Endothelial cell of umbilical vein (primary cell): ENCODE measurements at regions not wholly inside any gene's neighbourhood (a gene's known extent, or its start where the extent isn't known, plus 50 kb on each side); places are given as distances from the start of the nearest gene placed in this dataset.

Experiments
- BruUV-seq: library from RNA; stranded (reverse); fragments of 400-500 nt; replicated peaks from 2 replicates; lab custom pipeline; 2021; lab: Mats Ljungman, UMichigan
- CTCF ChIA-PET: fragments of 300-600, 350-600 bp; sonication (Branson Sonifier 250); formaldehyde crosslinking; loops from one replicate; lab custom pipeline; 2021; ENCODE audit warnings: antibody characterized with exemption, inconsistent platforms; lab: Charles Lee
- POLR2A ChIA-PET: fragments of 300-600, 350-600 bp; sonication (Branson Sonifier 250); formaldehyde crosslinking; loops from one replicate; lab custom pipeline; 2021; ENCODE audit warnings: antibody characterized with exemption, inconsistent platforms; lab: Charles Lee
- DNase-seq: peaks from one replicate; pipeline ENCODE4 v3.0.0-alpha.2; 2011; ENCODE audit warnings: low read depth, low spot score
- FAIRE-seq: peaks from 2 replicates; lab custom pipeline; 2011; peaks lifted over from hg19 to GRCh38; lab: Jason Lieb, UNC
- H2AFZ ChIP-seq: 2 replicates; pipeline ENCODE4 v1.6.0; 2012; ENCODE audit warnings: low read depth, low read length, control low read depth, inconsistent platforms
- H3K27ac ChIP-seq: 2 replicates; pipeline ENCODE4 v1.5.1; 2011; ENCODE audit warnings: low read depth, mild to moderate bottlenecking, control low read depth, low read length, moderate library complexity; ENCODE audit not compliant: insufficient read depth
- H3K27me3 ChIP-seq, 2 experiments: 2 replicates each; pipeline versions ENCODE4 v1.6.0 to v1.6.1; 2011; ENCODE audit warnings: low read length in 2 of 2, mixed read lengths in 1 of 2; ENCODE audit not compliant: control insufficient read depth in 2 of 2, insufficient read depth in 2 of 2
- H3K36me3 ChIP-seq, 2 experiments: 2 replicates in 1 of 2; 3 replicates in 1 of 2; pipeline ENCODE4 v1.5.1; 2011; ENCODE audit warnings: low read length in 2 of 2, mild to moderate bottlenecking in 1 of 2, moderate library complexity in 1 of 2; ENCODE audit not compliant: control insufficient read depth in 2 of 2, insufficient read depth in 2 of 2; ENCODE audit errors: extremely low read depth in 1 of 2
- H3K4me1 ChIP-seq: 3 replicates; pipeline ENCODE4 v1.5.1; 2011; ENCODE audit warnings: mild to moderate bottlenecking, low read length; ENCODE audit not compliant: control insufficient read depth, insufficient read depth; ENCODE audit errors: extremely low read depth
- H3K4me2 ChIP-seq: 2 replicates; pipeline ENCODE4 v1.6.1; 2011; ENCODE audit warnings: low read length, control low read depth, mixed read lengths; ENCODE audit not compliant: insufficient read depth
- H3K4me3 ChIP-seq, 3 experiments: fragments of 200-600 bp in 1 of 3; sonication (generic), shearing (Covaris generic) in 1 of 3; replicated peaks in 1 of 3; 2 replicates each; pipeline ENCODE4 v1.5.1; 2011 to 2016; ENCODE audit warnings: control low read depth in 3 of 3, low read length in 3 of 3, mild to moderate bottlenecking in 2 of 3, inconsistent platforms in 1 of 3, low read depth in 1 of 3, moderate library complexity in 1 of 3; ENCODE audit not compliant: insufficient read depth in 1 of 3
- H3K79me2 ChIP-seq: 2 replicates; pipeline ENCODE4 v1.6.0; 2012; ENCODE audit warnings: low read length, inconsistent platforms; ENCODE audit not compliant: control insufficient read depth, insufficient read depth
- H3K9ac ChIP-seq: replicated peaks from 2 replicates; pipeline ENCODE3; 2011; ENCODE audit warnings: low read length, control low read depth; ENCODE audit not compliant: insufficient read depth; ENCODE audit errors: extremely low read depth
- H3K9me1 ChIP-seq: replicated peaks from 3 replicates; pipeline ENCODE4 v1.6.0; 2011; ENCODE audit warnings: mild to moderate bottlenecking, low read length; ENCODE audit not compliant: control insufficient read depth, insufficient read depth; ENCODE audit errors: extremely low read depth
- H3K9me3 ChIP-seq: replicated peaks from 2 replicates; pipeline ENCODE4 v1.5.1; 2012; ENCODE audit warnings: low read length, inconsistent platforms; ENCODE audit not compliant: control insufficient read depth, insufficient read depth
- H4K20me1 ChIP-seq: replicated peaks from 2 replicates; pipeline ENCODE3; 2011; ENCODE audit warnings: mild to moderate bottlenecking, low read length; ENCODE audit not compliant: control insufficient read depth, insufficient read depth; ENCODE audit errors: extremely low read depth
- CTCF ChIP-seq, 2 donors: IDR thresholded peaks; 1 replicate in 1 of 2; 2 replicates in 1 of 2; pipeline ENCODE4 v1.5.1; 2011; ENCODE audit warnings: low read length in 2 of 2, mild to moderate bottlenecking in 2 of 2, moderate library complexity in 2 of 2, control low read depth in 1 of 2, inconsistent platforms in 1 of 2, low read depth in 1 of 2; ENCODE audit not compliant: insufficient read depth in 1 of 2; ENCODE audit errors: extremely low read depth in 1 of 2
- EZH2 ChIP-seq: IDR thresholded peaks from 2 replicates; pipeline ENCODE4 v1.6.1; 2012; ENCODE audit warnings: borderline replicate concordance, low read depth, mild to moderate bottlenecking, moderate library complexity, low read length, inconsistent platforms; ENCODE audit not compliant: severe bottlenecking
- FOS ChIP-seq: IDR thresholded peaks from 2 replicates; pipeline ENCODE4 v1.6.1; 2011; ENCODE audit warnings: mild to moderate bottlenecking, low read length, moderate library complexity, borderline replicate concordance; ENCODE audit not compliant: insufficient read depth
- GATA2 ChIP-seq: IDR thresholded peaks from 2 replicates; pipeline ENCODE4 v1.7.0; 2011; ENCODE audit warnings: low read depth, mild to moderate bottlenecking, moderate library complexity, mixed read lengths, low read length; ENCODE audit not compliant: insufficient read length, insufficient read depth
- JUN ChIP-seq: IDR thresholded peaks from 2 replicates; pipeline ENCODE4 v1.6.1; 2011; ENCODE audit warnings: borderline replicate concordance, low read depth; ENCODE audit not compliant: insufficient read length, insufficient read depth
- MAX ChIP-seq: IDR thresholded peaks from 2 replicates; pipeline ENCODE4 v1.6.1; 2011; ENCODE audit not compliant: insufficient read depth, insufficient read length
- MYC ChIP-seq: IDR thresholded peaks from one replicate; pipeline ENCODE4 v1.6.1; 2011; ENCODE audit warnings: mild to moderate bottlenecking, low read depth, low read length
- POLR2A ChIP-seq: IDR thresholded peaks from 2 replicates; pipeline ENCODE4 v1.6.1; 2012; ENCODE audit warnings: low read depth, mild to moderate bottlenecking, control low read depth, low read length
- POLR2AphosphoS5 ChIP-seq: IDR thresholded peaks from 2 replicates; pipeline ENCODE4 v1.6.1; 2012; ENCODE audit warnings: low read depth, mild to moderate bottlenecking, control low read depth, low read length, moderate library complexity; ENCODE audit not compliant: insufficient read depth
- dilution Hi-C: fragments of 300-500 bp; cut with MboI; formaldehyde crosslinking; loops from one replicate; pipeline ENCODE4 v1.15.0; 2019; ENCODE audit warnings: low sequenced_read_pairs; ENCODE audit not compliant: extremely low pct_ligation_motif_present
- intact Hi-C: fragments of 100-400 bp; cut with micrococcal nuclease; formaldehyde crosslinking; loops from one replicate; pipeline ENCODE4 v1.10.0; 2022

- Histone ChIP-seq H3K36me3 (no peaks in the 10 kb centered on the region), H3K27ac (no peak overlapping the region), H2AFZ (no peak overlapping the region), H3K79me2 (no peaks in the 10 kb centered on the region), H3K4me3 (no peak overlapping the region), H3K9me1 (no peaks in the 10 kb centered on the region), H3K4me2 (no peak overlapping the region), H3K4me1 (no peaks in the 10 kb centered on the region), H3K27me3 (peaks cover 0 to 5% of the 10 kb centered on the region in 2 experiments), H3K9me3 (no peaks in the 10 kb centered on the region), H3K9ac (no peak overlapping the region), H4K20me1 (no peaks in the 10 kb centered on the region)
- TF ChIP-seq MAX (no peak), POLR2AphosphoS5 (no peak), GATA2 (no peak), JUN (no peak), POLR2A (no peak), CTCF (IDR thresholded peaks at IDR 0.05; ENCODE audit: extremely low read depth in 1 of 2, insufficient read depth in 1 of 2, low read depth in 1 of 2, low read length in 2 of 2) (no peak), EZH2 (no peak), FOS (no peak), MYC (no peak)
- BruUV-seq: no TSS peak
- FAIRE-seq (no peak), DNase-seq (no peak)
- intact Hi-C loops: loop anchor here (10.0 kb wide), 1 partner anchor 537 kb away; no protein-coding TSS in a partner anchor
- CTCF ChIA-PET: interaction anchor here (0.7 to 1.3 kb wide), 3 partner anchors 15 to 19 kb away, joined by 3 read pairs; no protein-coding TSS in a partner anchor
- dilution Hi-C loops: no loop called here
- POLR2A ChIA-PET: interaction anchor here (0.6 kb wide), 1 partner anchor 61 kb away, joined by 4 read pairs; no protein-coding TSS in a partner anchor
Measured at GRCh38 chr4:25981749-25982148, 67.7 kb downstream of the SMIM20 start.
